ENCODE measurements at regions not wholly inside any gene's neighbourhood (a gene's known extent, or its start where the extent isn't known, plus 50 kb on each side); places are given as distances from the start of the nearest gene placed in this dataset.
A peak's percentile ranks its signal among the peaks of the same experiment; 100 is the strongest.

DNA sequence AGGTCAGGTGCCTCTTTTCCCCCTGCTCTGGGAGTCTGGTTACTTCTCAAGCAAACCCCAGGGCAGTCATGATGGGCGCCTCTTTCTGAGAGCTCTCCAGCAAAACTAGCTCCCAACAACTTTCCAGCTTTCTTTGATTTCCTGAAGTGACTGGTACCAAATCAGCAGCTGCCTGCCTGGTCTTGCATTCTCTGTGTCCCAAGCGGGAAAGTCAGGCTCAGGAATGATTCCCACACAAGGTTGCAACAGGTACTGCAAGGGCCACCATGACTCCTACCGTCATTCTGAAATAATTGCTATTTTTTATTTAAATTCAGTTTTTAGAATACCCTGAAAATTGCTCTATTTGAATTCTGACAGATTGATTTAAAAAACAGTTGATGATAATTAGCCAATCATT is 658.7 kb downstream of the SQOR start:
- TF ChIP-seq POLR2A (IDR thresholded peaks at IDR 0.05; ENCODE audit: extremely low read depth, insufficient read length), result no peak
- TF ChIP-seq, protein P1, sequence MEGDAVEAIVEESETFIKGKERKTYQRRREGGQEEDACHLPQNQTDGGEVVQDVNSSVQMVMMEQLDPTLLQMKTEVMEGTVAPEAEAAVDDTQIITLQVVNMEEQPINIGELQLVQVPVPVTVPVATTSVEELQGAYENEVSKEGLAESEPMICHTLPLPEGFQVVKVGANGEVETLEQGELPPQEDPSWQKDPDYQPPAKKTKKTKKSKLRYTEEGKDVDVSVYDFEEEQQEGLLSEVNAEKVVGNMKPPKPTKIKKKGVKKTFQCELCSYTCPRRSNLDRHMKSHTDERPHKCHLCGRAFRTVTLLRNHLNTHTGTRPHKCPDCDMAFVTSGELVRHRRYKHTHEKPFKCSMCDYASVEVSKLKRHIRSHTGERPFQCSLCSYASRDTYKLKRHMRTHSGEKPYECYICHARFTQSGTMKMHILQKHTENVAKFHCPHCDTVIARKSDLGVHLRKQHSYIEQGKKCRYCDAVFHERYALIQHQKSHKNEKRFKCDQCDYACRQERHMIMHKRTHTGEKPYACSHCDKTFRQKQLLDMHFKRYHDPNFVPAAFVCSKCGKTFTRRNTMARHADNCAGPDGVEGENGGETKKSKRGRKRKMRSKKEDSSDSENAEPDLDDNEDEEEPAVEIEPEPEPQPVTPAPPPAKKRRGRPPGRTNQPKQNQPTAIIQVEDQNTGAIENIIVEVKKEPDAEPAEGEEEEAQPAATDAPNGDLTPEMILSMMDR (IDR thresholded peaks at IDR 0.05; ENCODE audit: low read depth, low read length), result no peak
- TF ChIP-seq, protein P2, sequence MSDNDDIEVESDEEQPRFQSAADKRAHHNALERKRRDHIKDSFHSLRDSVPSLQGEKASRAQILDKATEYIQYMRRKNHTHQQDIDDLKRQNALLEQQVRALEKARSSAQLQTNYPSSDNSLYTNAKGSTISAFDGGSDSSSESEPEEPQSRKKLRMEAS (IDR thresholded peaks at IDR 0.05; ENCODE audit: low read depth, low read length), result no peak
- TF ChIP-seq MYC (IDR thresholded peaks at IDR 0.05; ENCODE audit: low read depth, low read length), result no peak
- DNase-seq (ENCODE audit: low read depth), result no peak
- H3K4me3 ChIP-seq (ENCODE audit: low read depth, low read length), result no peak overlapping the region

DNA sequence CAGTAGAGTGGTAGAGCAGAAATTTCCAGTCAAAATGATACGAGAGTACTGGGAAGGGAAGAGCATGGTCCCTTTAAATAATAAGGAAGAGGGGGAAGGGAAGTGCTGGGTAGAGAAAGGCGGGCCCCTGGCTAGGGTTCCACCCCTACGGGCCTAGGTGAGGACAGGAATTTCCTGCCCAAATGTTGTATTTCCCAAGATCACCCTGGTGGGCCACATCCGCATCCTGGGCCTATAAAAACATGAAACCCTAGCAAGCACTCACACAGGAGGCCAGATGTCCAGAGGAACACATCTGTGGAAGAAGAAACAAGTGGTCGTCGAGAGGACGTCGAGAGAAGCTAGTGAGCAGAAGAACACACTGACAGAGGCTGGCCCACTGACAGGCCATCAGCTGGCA is 661.2 kb downstream of the SQOR start:
- DNase-seq (ENCODE audit: low read depth), result no peak
- no peak for TF ChIP-seq MYC (IDR thresholded peaks at IDR 0.05; ENCODE audit: low read depth, low read length)
- TF ChIP-seq, protein P1 (IDR thresholded peaks at IDR 0.05; ENCODE audit: low read depth, low read length), result no peak
- no peak overlapping the region for H3K4me3 ChIP-seq (ENCODE audit: low read depth, low read length)

DNA sequence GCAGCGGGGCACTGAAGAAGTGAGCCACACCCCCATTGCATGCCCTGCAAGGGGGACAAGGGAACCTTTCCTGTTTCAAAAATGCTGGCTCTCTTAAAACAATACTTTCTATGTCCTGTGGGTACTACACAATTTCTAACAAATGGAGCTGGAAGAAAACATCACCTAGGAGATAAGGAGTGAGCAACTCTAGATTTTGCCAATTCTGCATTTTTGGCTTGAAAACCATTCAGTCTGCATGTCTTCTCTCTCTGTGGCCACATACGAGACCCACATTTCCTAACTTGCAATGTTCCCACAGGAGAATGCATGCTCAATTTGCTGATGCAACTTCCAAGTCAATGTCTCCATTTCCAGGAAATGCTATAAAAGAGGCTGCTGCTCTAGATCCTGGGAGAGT is 662.0 kb downstream of the SQOR start:
- no peak for DNase-seq (ENCODE audit: low read depth)
- TF ChIP-seq POLR2A (IDR thresholded peaks at IDR 0.05; ENCODE audit: extremely low read depth, insufficient read length) (no peak), MYC (IDR thresholded peaks at IDR 0.05; ENCODE audit: low read depth, low read length) (no peak)
- TF ChIP-seq, protein P2 (IDR thresholded peaks at IDR 0.05; ENCODE audit: low read depth, low read length), result no peak
- TF ChIP-seq, protein P1 (IDR thresholded peaks at IDR 0.05; ENCODE audit: low read depth, low read length), result no peak
- H3K4me3 ChIP-seq (ENCODE audit: low read depth, low read length), result no peak overlapping the region

DNA sequence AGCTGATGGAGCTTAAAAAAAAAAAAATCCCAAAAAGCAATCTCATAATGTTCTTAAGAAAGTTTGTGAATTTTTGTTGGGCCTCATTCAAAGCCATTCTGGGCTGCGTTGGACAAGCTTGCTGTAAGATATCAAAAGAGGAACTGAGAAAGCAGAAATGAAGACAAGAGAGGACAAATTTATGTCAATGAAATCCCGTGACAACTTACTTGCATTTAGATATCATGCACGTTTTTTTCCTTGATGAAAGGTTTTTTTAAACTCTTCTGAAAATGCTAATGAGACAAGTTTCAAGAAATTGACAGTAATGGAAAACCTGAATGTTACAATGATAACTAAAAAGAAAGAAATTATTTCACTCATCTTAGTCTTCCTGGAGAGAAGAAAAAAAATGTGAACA is 662.9 kb downstream of the SQOR start:
- DNase-seq (ENCODE audit: low read depth), result peak; percentile 6
- no peak overlapping the region for H3K4me3 ChIP-seq (ENCODE audit: low read depth, low read length)
- TF ChIP-seq MYC (IDR thresholded peaks at IDR 0.05; ENCODE audit: low read depth, low read length) (no peak), POLR2A (IDR thresholded peaks at IDR 0.05; ENCODE audit: extremely low read depth, insufficient read length) (no peak)
- TF ChIP-seq, protein P2 (IDR thresholded peaks at IDR 0.05; ENCODE audit: low read depth, low read length), result no peak
- TF ChIP-seq, protein P1 (IDR thresholded peaks at IDR 0.05; ENCODE audit: low read depth, low read length), result no peak

DNA sequence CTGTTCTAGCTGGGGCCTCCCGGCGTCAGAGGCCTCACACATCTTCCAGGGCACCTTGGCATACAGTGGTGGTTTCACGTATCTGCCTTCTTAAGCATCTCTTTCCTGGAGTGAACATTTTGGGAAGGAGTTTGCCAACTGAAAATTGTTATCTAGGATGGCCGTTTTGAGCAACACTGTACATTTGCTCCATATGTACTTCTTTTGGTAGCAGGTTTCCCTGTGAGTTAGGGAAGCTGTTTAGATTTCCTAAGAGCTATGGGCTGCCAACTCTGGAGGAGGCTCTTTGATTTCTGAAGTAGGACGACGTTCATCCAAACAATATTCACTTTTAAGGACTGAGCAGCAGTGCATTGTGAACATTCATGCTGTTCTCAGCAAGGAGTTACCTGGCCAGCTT is 665.9 kb downstream of the SQOR start:
- no peak overlapping the region for H3K4me3 ChIP-seq (ENCODE audit: low read depth, low read length)
- DNase-seq (ENCODE audit: low read depth), result no peak
- TF ChIP-seq POLR2A (IDR thresholded peaks at IDR 0.05; ENCODE audit: extremely low read depth, insufficient read length), result no peak
- TF ChIP-seq, protein P2 (IDR thresholded peaks at IDR 0.05; ENCODE audit: low read depth, low read length), result no peak
- TF ChIP-seq, protein P1 (IDR thresholded peaks at IDR 0.05; ENCODE audit: low read depth, low read length), result no peak
- TF ChIP-seq MYC (IDR thresholded peaks at IDR 0.05; ENCODE audit: low read depth, low read length), result no peak

DNA sequence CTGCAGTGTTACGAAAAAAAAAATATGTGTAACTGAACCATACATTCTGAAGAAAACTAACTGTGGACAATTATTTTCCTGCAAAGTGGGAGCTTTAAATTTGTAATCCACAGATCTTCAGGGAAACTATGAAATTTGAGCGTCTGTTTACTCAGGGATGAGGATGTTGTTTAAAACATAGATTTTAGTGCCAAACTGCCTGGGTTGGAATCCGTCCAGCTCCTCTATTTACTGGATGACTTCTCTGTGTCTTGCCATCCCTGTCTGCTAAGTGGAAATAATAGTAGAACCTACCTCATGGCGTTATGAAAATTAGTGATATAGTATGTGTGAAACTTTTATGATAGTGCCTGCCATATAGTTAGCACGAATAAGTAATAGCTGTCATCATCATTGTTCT is 666.5 kb downstream of the SQOR start:
- TF ChIP-seq, protein P2 (IDR thresholded peaks at IDR 0.05; ENCODE audit: low read depth, low read length), result no peak
- TF ChIP-seq MYC (IDR thresholded peaks at IDR 0.05; ENCODE audit: low read depth, low read length) (no peak), POLR2A (IDR thresholded peaks at IDR 0.05; ENCODE audit: extremely low read depth, insufficient read length) (no peak)
- TF ChIP-seq, protein P1 (IDR thresholded peaks at IDR 0.05; ENCODE audit: low read depth, low read length), result no peak
- no peak overlapping the region for H3K4me3 ChIP-seq (ENCODE audit: low read depth, low read length)
- DNase-seq (ENCODE audit: low read depth), result no peak
